HepG2 (cell line): ENCODE measurements at regions not wholly inside any gene's neighbourhood (a gene's known extent, or its start where the extent isn't known, plus 50 kb on each side); places are given as distances from the start of the nearest gene placed in this dataset.

Experiments used
- CREM ChIP-seq, 2 experiments: sonication (generic) in 1 of 2; formaldehyde crosslinking in 1 of 2; IDR thresholded peaks; 2 replicates each; pipeline versions ENCODE4 v1.4.0 to v1.6.1; 2016 to 2020; ENCODE audit warnings: antibody characterized with exemption in 1 of 2, mild to moderate bottlenecking in 1 of 2, missing genetic modification reagents in 1 of 2
- CTCF ChIP-seq: sonication (generic); formaldehyde crosslinking; IDR thresholded peaks from 2 replicates; pipeline ENCODE4 v1.5.0; 2020; ENCODE audit warnings: mild to moderate bottlenecking, missing genetic modification reagents, moderate library complexity
- ZNF207 ChIP-seq: fragments of 450-650 bp; IDR thresholded peaks from 2 replicates; pipeline ENCODE4 v1.6.1; 2016; ENCODE audit warnings: antibody characterized with exemption, borderline replicate concordance
- ZNF792 ChIP-seq: IDR thresholded peaks from 2 replicates; pipeline ENCODE4 v1.6.1; 2016

GRCh38 chr11:71327156-71328085 is 75.0 kb upstream of the SHANK2 start:
- no peak for TF ChIP-seq CTCF (CRISPR knock-in tag)
- TF ChIP-seq CREM (IDR thresholded peaks at IDR 0.05), result no peak
- TF ChIP-seq CREM (CRISPR knock-in tag; IDR thresholded peaks at IDR 0.05), result no peak
- no peak for TF ChIP-seq ZNF207
- no peak for TF ChIP-seq ZNF792 (CRISPR knock-in tag)
